Sigmoid colon (tissue), 6 donors: ENCODE measurements at regions not wholly inside any gene's neighbourhood (a gene's known extent, or its start where the extent isn't known, plus 50 kb on each side); places are given as distances from the start of the nearest gene placed in this dataset.

Experiments
- DNase-seq: peaks from one replicate; pipeline ENCODE4 v3.0.0-alpha.2; 2019
- H3K27ac ChIP-seq, 4 donors: fragments of 200-600 bp; sonication (generic); one replicate each; pipeline ENCODE4 v1.5.1; 2016 to 2019; ENCODE audit warnings: mild to moderate bottlenecking in 1 of 4
- H3K27me3 ChIP-seq, 3 donors: fragments of 200-600 bp; sonication (generic); one replicate each; pipeline ENCODE4 v1.5.1; 2019; ENCODE audit warnings: mild to moderate bottlenecking in 1 of 3
- H3K36me3 ChIP-seq, 4 donors: fragments of 200-600 bp; sonication (generic); one replicate each; pipeline ENCODE4 v1.5.1; 2016 to 2019
- H3K4me1 ChIP-seq, 4 donors: fragments of 200-600 bp; sonication (generic); one replicate each; pipeline ENCODE4 v1.5.1; 2017 to 2019
- H3K4me3 ChIP-seq, 4 donors: fragments of 200-600 bp; sonication (generic); one replicate each; pipeline ENCODE4 v1.5.1; 2017 to 2019; ENCODE audit warnings: mild to moderate bottlenecking in 2 of 4, moderate library complexity in 1 of 4
- H3K9me3 ChIP-seq, 4 donors: fragments of 200-600 bp in 3 of 4; sonication (generic) in 3 of 4; one replicate each; pipeline versions ENCODE4 v1.5.1 to v1.6.1; 2013 to 2019
- EP300 ChIP-seq, 4 donors: sonication (generic); formaldehyde crosslinking; IDR thresholded peaks; one replicate each; pipeline ENCODE4 v1.6.1; 2017; ENCODE audit warnings: antibody characterized with exemption in 4 of 4
- POLR2A ChIP-seq, 2 donors: fragments of 450-650 bp; IDR thresholded peaks; one replicate each; pipeline ENCODE4 v1.6.1; 2016; ENCODE audit warnings: antibody characterized with exemption in 2 of 2, mild to moderate bottlenecking in 2 of 2, moderate library complexity in 2 of 2
- POLR2AphosphoS5 ChIP-seq, 4 donors: sonication (generic); formaldehyde crosslinking; IDR thresholded peaks; one replicate each; pipeline ENCODE4 v1.6.1; 2017; ENCODE audit warnings: antibody characterized with exemption in 4 of 4
- WGBS, 2 donors: extraction: QIAGEN DNeasy Blood & Tissue Kit; methylation state at CpG; one replicate each; pipeline ENCODE4 v1.1.7; 2013; 5-methylcytosine and 5-hydroxymethylcytosine counted together
- intact Hi-C: fragments of 100-400 bp; cut with DNase I; formaldehyde crosslinking; loops from one replicate; pipeline ENCODE4 v1.15.1; 2023
- TF ChIP-seq, protein P1 (sequence below), 4 experiments: fragments of 450-650 bp in 3 of 4; fragments of 200-600 bp in 1 of 4; IDR thresholded peaks; one replicate each; pipeline ENCODE4 v1.5.1; 2016 to 2019; ENCODE audit warnings: antibody characterized with exemption in 4 of 4, mild to moderate bottlenecking in 3 of 4, moderate library complexity in 2 of 4
- donor health status: healthy with polysubstance abuse.
- donor health status: healthy.

DNA sequence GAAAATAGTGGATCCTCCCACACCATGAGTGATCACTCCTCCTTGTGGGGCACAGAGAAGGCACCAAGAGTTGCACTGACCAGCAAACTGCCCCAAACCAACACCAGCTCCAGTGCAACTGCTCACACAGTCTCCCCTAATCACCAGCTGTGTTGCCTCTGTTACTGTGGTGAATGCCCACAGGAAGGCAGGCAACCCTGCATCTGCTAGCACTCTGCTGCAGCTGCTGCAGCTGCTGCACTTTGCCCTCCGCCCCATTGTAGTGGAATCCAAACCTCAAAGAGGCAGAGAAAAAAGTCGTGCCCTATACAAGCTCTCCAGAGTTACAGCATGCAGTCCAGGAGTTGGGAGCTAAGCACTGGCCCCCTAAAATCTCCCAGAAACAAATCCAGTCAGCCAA, 339.6 kb downstream of the TRIM36 start:
- no peak for DNase-seq
- no peaks in the 10 kb centered on the region for H3K4me1 ChIP-seq
- intact Hi-C loops, result no loop called here
- H3K27ac ChIP-seq, result no peak overlapping the region
- no peaks in the 10 kb centered on the region for H3K36me3 ChIP-seq
- peaks cover 0 to 2% (median 0%) of the 10 kb centered on the region in 4 donors for H3K9me3 ChIP-seq
- no peaks in the 10 kb centered on the region for H3K27me3 ChIP-seq
- no peak overlapping the region for H3K4me3 ChIP-seq
- 43 to 54% methylated on average over 2 of the region's 2 CpGs for WGBS, 2 donors
- TF ChIP-seq, protein P1, sequence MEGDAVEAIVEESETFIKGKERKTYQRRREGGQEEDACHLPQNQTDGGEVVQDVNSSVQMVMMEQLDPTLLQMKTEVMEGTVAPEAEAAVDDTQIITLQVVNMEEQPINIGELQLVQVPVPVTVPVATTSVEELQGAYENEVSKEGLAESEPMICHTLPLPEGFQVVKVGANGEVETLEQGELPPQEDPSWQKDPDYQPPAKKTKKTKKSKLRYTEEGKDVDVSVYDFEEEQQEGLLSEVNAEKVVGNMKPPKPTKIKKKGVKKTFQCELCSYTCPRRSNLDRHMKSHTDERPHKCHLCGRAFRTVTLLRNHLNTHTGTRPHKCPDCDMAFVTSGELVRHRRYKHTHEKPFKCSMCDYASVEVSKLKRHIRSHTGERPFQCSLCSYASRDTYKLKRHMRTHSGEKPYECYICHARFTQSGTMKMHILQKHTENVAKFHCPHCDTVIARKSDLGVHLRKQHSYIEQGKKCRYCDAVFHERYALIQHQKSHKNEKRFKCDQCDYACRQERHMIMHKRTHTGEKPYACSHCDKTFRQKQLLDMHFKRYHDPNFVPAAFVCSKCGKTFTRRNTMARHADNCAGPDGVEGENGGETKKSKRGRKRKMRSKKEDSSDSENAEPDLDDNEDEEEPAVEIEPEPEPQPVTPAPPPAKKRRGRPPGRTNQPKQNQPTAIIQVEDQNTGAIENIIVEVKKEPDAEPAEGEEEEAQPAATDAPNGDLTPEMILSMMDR (IDR thresholded peaks at IDR 0.05), result no peak
- TF ChIP-seq POLR2A (IDR thresholded peaks at IDR 0.05) (no peak), POLR2AphosphoS5 (IDR thresholded peaks at IDR 0.05) (no peak), EP300 (IDR thresholded peaks at IDR 0.05) (no peak)

DNA sequence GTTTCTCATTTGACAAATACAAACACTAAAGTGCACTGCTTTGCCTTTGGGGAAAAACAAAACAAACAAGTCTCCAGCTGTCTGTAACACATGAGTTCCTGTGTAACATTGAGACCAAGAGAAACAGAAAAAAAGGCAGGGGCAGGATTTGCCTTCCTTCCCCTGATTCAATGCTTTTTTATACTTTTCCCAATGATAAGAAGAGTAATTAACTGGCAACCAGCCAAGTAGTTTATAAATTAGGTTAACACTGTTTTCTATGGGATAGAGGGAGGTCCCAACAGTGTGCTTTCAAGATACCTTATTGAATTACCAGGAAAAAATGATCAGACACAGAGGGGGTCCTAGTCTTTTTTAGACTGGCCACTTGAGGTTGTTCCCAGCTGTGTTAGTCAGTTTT, 346.8 kb downstream of the TRIM36 start:
- no peaks in the 10 kb centered on the region for H3K27me3 ChIP-seq
- H3K4me3 ChIP-seq, result no peak overlapping the region
- H3K27ac ChIP-seq, result no peak overlapping the region
- H3K36me3 ChIP-seq, result no peaks in the 10 kb centered on the region
- H3K4me1 ChIP-seq, result no peaks in the 10 kb centered on the region
- TF ChIP-seq EP300 (IDR thresholded peaks at IDR 0.05), result no peak
- no peak for TF ChIP-seq POLR2A (IDR thresholded peaks at IDR 0.05)
- TF ChIP-seq POLR2AphosphoS5 (IDR thresholded peaks at IDR 0.05), result no peak
- intact Hi-C loops, result no loop called here
- no peak for DNase-seq
- H3K9me3 ChIP-seq, result peaks cover 0 to 2% (median 0%) of the 10 kb centered on the region in 4 donors

GRCh38 chr5:114822436-114822835, 347.3 kb downstream of the TRIM36 start:
- intact Hi-C loops, result no loop called here
- no peaks in the 10 kb centered on the region for H3K27me3 ChIP-seq
- DNase-seq, result no peak
- 44 to 54% methylated on average over 1 of the region's 1 CpG for WGBS, 2 donors
- no peak for TF ChIP-seq POLR2A (IDR thresholded peaks at IDR 0.05)
- TF ChIP-seq, protein P1 (IDR thresholded peaks at IDR 0.05), result no peak
- TF ChIP-seq EP300 (IDR thresholded peaks at IDR 0.05), result no peak
- TF ChIP-seq POLR2AphosphoS5 (IDR thresholded peaks at IDR 0.05), result no peak
- H3K9me3 ChIP-seq, result peaks cover 0 to 2% (median 0%) of the 10 kb centered on the region in 4 donors
- H3K36me3 ChIP-seq, result no peaks in the 10 kb centered on the region
- H3K27ac ChIP-seq, result no peak overlapping the region
- no peak overlapping the region for H3K4me3 ChIP-seq
- no peaks in the 10 kb centered on the region for H3K4me1 ChIP-seq

GRCh38 chr5:114790403-114790792, 379.3 kb downstream of the TRIM36 start:
- no peaks in the 10 kb centered on the region for H3K36me3 ChIP-seq
- H3K27me3 ChIP-seq, result no peaks in the 10 kb centered on the region
- no peak overlapping the region for H3K4me3 ChIP-seq
- H3K27ac ChIP-seq, result no peak overlapping the region
- H3K4me1 ChIP-seq, result no peaks in the 10 kb centered on the region
- intact Hi-C loops, result no loop called here
- WGBS, 2 donors, result 75 to 77% methylated on average over 2 of the region's 2 CpGs
- no peaks in the 10 kb centered on the region for H3K9me3 ChIP-seq
- TF ChIP-seq, protein P1 (IDR thresholded peaks at IDR 0.05), result no peak
- TF ChIP-seq EP300 (IDR thresholded peaks at IDR 0.05), result no peak
- no peak for TF ChIP-seq POLR2AphosphoS5 (IDR thresholded peaks at IDR 0.05)
- no peak for TF ChIP-seq POLR2A (IDR thresholded peaks at IDR 0.05)
- DNase-seq, result no peak

- no peak overlapping the region for H3K4me3 ChIP-seq
- intact Hi-C loops, result no loop called here
- WGBS, 2 donors, result 29 to 46% methylated on average over 4 of the region's 4 CpGs
These were observed 379.8 kb downstream of the TRIM36 start for GRCh38 chr5:114789773-114790402.

DNA sequence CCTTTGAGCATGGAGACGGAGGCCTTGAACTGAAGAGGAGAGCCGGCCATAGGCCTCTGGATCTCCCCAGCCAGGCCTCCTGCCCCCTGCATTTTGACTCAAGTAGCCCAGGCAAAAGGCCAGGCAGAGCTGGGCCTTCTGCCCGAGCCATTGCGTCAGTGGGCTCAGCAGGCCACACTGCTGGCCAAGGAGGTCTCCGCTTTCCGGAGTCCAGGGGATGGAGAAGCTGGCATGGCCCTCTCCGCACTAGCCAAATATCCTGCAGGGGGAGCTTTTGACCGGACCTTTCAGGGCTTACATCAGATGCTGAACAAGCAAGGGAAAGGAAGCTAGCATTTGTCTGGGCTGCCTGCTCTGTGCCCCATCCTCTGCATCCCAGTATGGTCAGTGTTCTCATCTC, 386.8 kb downstream of the TRIM36 start:
- 71 to 76% methylated on average over 8 of the region's 8 CpGs for WGBS, 2 donors
- no peak for DNase-seq
- Histone ChIP-seq H3K36me3 (no peaks in the 10 kb centered on the region), H3K27me3 (no peaks in the 10 kb centered on the region), H3K27ac (no peak overlapping the region), H3K9me3 (no peaks in the 10 kb centered on the region), H3K4me3 (no peak overlapping the region), H3K4me1 (no peaks in the 10 kb centered on the region)
- TF ChIP-seq POLR2AphosphoS5 (IDR thresholded peaks at IDR 0.05), result no peak
- TF ChIP-seq, protein P1 (IDR thresholded peaks at IDR 0.05), result no peak
- no peak for TF ChIP-seq POLR2A (IDR thresholded peaks at IDR 0.05)
- TF ChIP-seq EP300 (IDR thresholded peaks at IDR 0.05), result no peak
- intact Hi-C loops, result no loop called here

More at GRCh38 chr5:114789773-114790402, 379.8 kb downstream of the TRIM36 start:
- Histone ChIP-seq H3K36me3 (no peaks in the 10 kb centered on the region), H3K4me1 (no peaks in the 10 kb centered on the region), H3K27ac (no peak overlapping the region), H3K9me3 (no peaks in the 10 kb centered on the region), H3K27me3 (no peaks in the 10 kb centered on the region)
- TF ChIP-seq POLR2AphosphoS5 (IDR thresholded peaks at IDR 0.05), result no peak
- no peak for TF ChIP-seq POLR2A (IDR thresholded peaks at IDR 0.05)
- TF ChIP-seq EP300 (IDR thresholded peaks at IDR 0.05), result no peak
- no peak for DNase-seq
